ENCODE measurements at regions not wholly inside any gene's neighbourhood (a gene's known extent, or its start where the extent isn't known, plus 50 kb on each side); places are given as distances from the start of the nearest gene placed in this dataset.

DNA sequence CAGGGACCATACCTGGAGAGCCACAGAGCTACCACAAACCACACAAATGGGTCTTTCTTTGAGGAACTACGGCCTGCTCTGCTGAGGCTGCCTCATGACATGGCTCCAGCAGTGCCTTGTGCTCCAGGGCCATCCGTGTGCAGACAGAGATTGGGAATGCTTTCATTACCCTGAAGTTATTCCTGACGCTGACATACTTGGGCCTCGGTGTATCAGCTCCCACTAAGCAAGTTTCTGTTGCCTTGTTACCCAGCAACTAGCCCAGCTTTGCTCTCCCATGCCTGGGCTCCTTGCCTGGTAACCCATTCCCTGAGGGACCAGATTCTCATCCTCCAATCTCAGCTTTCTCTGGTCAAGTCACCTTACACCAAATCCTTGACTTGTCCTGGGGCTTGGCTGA is 80.3 kb upstream of the FZD7 start:
- no peaks in the 10 kb centered on the region for H3K9me3 ChIP-seq
- no peaks in the 10 kb centered on the region for H3K4me1 ChIP-seq
- no peak overlapping the region for H3K4me3 ChIP-seq
- TF ChIP-seq, protein P1, sequence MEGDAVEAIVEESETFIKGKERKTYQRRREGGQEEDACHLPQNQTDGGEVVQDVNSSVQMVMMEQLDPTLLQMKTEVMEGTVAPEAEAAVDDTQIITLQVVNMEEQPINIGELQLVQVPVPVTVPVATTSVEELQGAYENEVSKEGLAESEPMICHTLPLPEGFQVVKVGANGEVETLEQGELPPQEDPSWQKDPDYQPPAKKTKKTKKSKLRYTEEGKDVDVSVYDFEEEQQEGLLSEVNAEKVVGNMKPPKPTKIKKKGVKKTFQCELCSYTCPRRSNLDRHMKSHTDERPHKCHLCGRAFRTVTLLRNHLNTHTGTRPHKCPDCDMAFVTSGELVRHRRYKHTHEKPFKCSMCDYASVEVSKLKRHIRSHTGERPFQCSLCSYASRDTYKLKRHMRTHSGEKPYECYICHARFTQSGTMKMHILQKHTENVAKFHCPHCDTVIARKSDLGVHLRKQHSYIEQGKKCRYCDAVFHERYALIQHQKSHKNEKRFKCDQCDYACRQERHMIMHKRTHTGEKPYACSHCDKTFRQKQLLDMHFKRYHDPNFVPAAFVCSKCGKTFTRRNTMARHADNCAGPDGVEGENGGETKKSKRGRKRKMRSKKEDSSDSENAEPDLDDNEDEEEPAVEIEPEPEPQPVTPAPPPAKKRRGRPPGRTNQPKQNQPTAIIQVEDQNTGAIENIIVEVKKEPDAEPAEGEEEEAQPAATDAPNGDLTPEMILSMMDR (IDR thresholded peaks at IDR 0.05), result no peak
- DNase-seq, result no peak
- ATAC-seq, result no peak
- intact Hi-C loops (cut with DNase I), result no loop called here
- no peak overlapping the region for H3K27ac ChIP-seq
- H3K36me3 ChIP-seq, result no peaks in the 10 kb centered on the region
- H3K27me3 ChIP-seq, result no peaks in the 10 kb centered on the region

GRCh38 chr2:201953880-201954279 is 79.8 kb upstream of the FZD7 start:
- no peaks in the 10 kb centered on the region for H3K27me3 ChIP-seq
- TF ChIP-seq, protein P1 (IDR thresholded peaks at IDR 0.05), result no peak
- no peak overlapping the region for H3K27ac ChIP-seq
- no peak overlapping the region for H3K4me3 ChIP-seq
- H3K36me3 ChIP-seq, result no peaks in the 10 kb centered on the region
- H3K4me1 ChIP-seq, result no peaks in the 10 kb centered on the region
- intact Hi-C loops (cut with DNase I), result no loop called here
- DNase-seq (no peak), ATAC-seq (no peak)
- no peaks in the 10 kb centered on the region for H3K9me3 ChIP-seq

GRCh38 chr2:201955231-201955630 is 78.4 kb upstream of the FZD7 start:
- TF ChIP-seq, protein P1 (IDR thresholded peaks at IDR 0.05), result no peak
- Histone ChIP-seq H3K27me3 (no peaks in the 10 kb centered on the region), H3K4me1 (no peaks in the 10 kb centered on the region), H3K27ac (no peak overlapping the region), H3K9me3 (no peaks in the 10 kb centered on the region), H3K4me3 (no peak overlapping the region), H3K36me3 (no peaks in the 10 kb centered on the region)
- DNase-seq (no peak), ATAC-seq (no peak)
- intact Hi-C loops (cut with DNase I), result no loop called here

- DNase-seq (no peak), ATAC-seq (peak; percentile 31)
- intact Hi-C loops (cut with DNase I), result no loop called here
- H3K4me3 ChIP-seq, result no peak overlapping the region
- H3K27me3 ChIP-seq, result no peaks in the 10 kb centered on the region
- H3K4me1 ChIP-seq, result no peaks in the 10 kb centered on the region
- H3K36me3 ChIP-seq, result no peaks in the 10 kb centered on the region
- H3K27ac ChIP-seq, result no peak overlapping the region
- H3K9me3 ChIP-seq, result no peaks in the 10 kb centered on the region
- TF ChIP-seq, protein P1 (IDR thresholded peaks at IDR 0.05), result no peak
These were observed 77.9 kb upstream of the FZD7 start for GRCh38 chr2:201955702-201956141.

GRCh38 chr2:201956361-201956760 is 77.3 kb upstream of the FZD7 start:
- Histone ChIP-seq H3K36me3 (no peaks in the 10 kb centered on the region), H3K4me3 (no peak overlapping the region), H3K27me3 (no peaks in the 10 kb centered on the region), H3K4me1 (no peaks in the 10 kb centered on the region), H3K27ac (no peak overlapping the region), H3K9me3 (no peaks in the 10 kb centered on the region)
- TF ChIP-seq, protein P1 (IDR thresholded peaks at IDR 0.05), result no peak
- DNase-seq (no peak), ATAC-seq (no peak)
- intact Hi-C loops (cut with DNase I), result no loop called here

Measured in left lung (tissue), 4 donors.